GM19372 (cell line): ENCODE measurements at regions not wholly inside any gene's neighbourhood (a gene's known extent, or its start where the extent isn't known, plus 50 kb on each side); places are given as distances from the start of the nearest gene placed in this dataset.
"Not testable (repeated sequence)": the region's sequence is repeated elsewhere in the genome, so short reads cannot be mapped to it uniquely, and the experiment has no call there.

Experiments used
- ATAC-seq: cut with Tn5 transposase; IDR thresholded peaks from one replicate; pipeline ENCODE4 v1.9.1; 2021; ENCODE audit warnings: mild to moderate bottlenecking, low read depth, moderate library complexity; ENCODE audit not compliant: unreplicated experiment

GRCh38 chr1:109857702-109858101 is 52.9 kb upstream of the CSF1 start:
- not testable (repeated sequence) for ATAC-seq

- not testable (repeated sequence) for ATAC-seq
These were observed 54.7 kb upstream of the CSF1 start for GRCh38 chr1:109855986-109856385.

GRCh38 chr1:109853972-109854371 is 56.7 kb upstream of the CSF1 start:
- ATAC-seq, result not testable (repeated sequence)

- ATAC-seq, result not testable (repeated sequence)
These were observed 58.2 kb upstream of the CSF1 start for GRCh38 chr1:109852221-109853015.

GRCh38 chr1:109850827-109851226 is 59.8 kb upstream of the CSF1 start:
- ATAC-seq, result no peak

GRCh38 chr1:109850194-109850593 is 60.5 kb upstream of the CSF1 start:
- ATAC-seq, result no peak

- no peak for ATAC-seq
These were observed 61.0 kb upstream of the CSF1 start for GRCh38 chr1:109849655-109850054.

- no peak for ATAC-seq
These were observed 63.4 kb upstream of the CSF1 start for GRCh38 chr1:109847251-109847650.

GRCh38 chr1:109846846-109847245 is 63.8 kb upstream of the CSF1 start:
- no peak for ATAC-seq

GRCh38 chr1:109846162-109846561 is 64.5 kb upstream of the CSF1 start:
- ATAC-seq, result no peak

GRCh38 chr1:109845658-109846057 is 65.0 kb upstream of the CSF1 start:
- ATAC-seq, result no peak

- no peak for ATAC-seq
These were observed 66.0 kb upstream of the CSF1 start for GRCh38 chr1:109844609-109845008.

- ATAC-seq, result no peak
These were observed 70.5 kb upstream of the CSF1 start for GRCh38 chr1:109840011-109840629.

GRCh38 chr1:109839276-109839675 is 71.4 kb upstream of the CSF1 start:
- ATAC-seq, result not testable (repeated sequence)

- ATAC-seq, result no peak
These were observed 71.8 kb upstream of the CSF1 start for GRCh38 chr1:109838838-109839240.

GRCh38 chr1:109837852-109838570 is 72.6 kb upstream of the CSF1 start:
- ATAC-seq, result no peak

- ATAC-seq, result not testable (repeated sequence)
These were observed 71.9 kb upstream of the EPS8L3 start for GRCh38 chr1:109835645-109836044.

GRCh38 chr1:109834951-109835350 is 71.2 kb upstream of the EPS8L3 start:
- ATAC-seq, result no peak

GRCh38 chr1:109832945-109833344 is 69.2 kb upstream of the EPS8L3 start:
- ATAC-seq, result no peak

GRCh38 chr1:109828756-109829505 is 65.2 kb upstream of the EPS8L3 start:
- ATAC-seq, result no peak

- ATAC-seq, result no peak
These were observed 64.3 kb upstream of the EPS8L3 start for GRCh38 chr1:109827986-109828385.
